Fibroblast of lung (primary cell): ENCODE measurements at regions not wholly inside any gene's neighbourhood (a gene's known extent, or its start where the extent isn't known, plus 50 kb on each side); places are given as distances from the start of the nearest gene placed in this dataset.

Experiments used
- CTCF ChIP-seq, 2 donors: IDR thresholded peaks in 1 of 2; conservative IDR thresholded peaks in 1 of 2; 1 replicate in 1 of 2; 2 replicates in 1 of 2; pipeline ENCODE4 v1.5.1; 2011 to 2012; ENCODE audit warnings: low read length in 2 of 2, control low read depth in 1 of 2, inconsistent platforms in 1 of 2, low read depth in 1 of 2, mild to moderate bottlenecking in 1 of 2
- EZH2 ChIP-seq: IDR thresholded peaks from 2 replicates; pipeline ENCODE4 v1.5.1; 2012; ENCODE audit warnings: low read length, control low read depth, mild to moderate bottlenecking; ENCODE audit errors: missing control alignments

GRCh38 chr5:53287573-53287972 is 178.0 kb upstream of the MOCS2 start:
- TF ChIP-seq CTCF (conservative IDR thresholded peaks at IDR 0.05 in 1 of 2, IDR thresholded peaks at IDR 0.05 in 1 of 2; ENCODE audit: low read depth in 1 of 2, low read length in 2 of 2), result no peak
- TF ChIP-seq EZH2, result no peak
